HG02852 (cell line): ENCODE measurements at regions not wholly inside any gene's neighbourhood (a gene's known extent, or its start where the extent isn't known, plus 50 kb on each side); places are given as distances from the start of the nearest gene placed in this dataset.
"Not testable (repeated sequence)": the region's sequence is repeated elsewhere in the genome, so short reads cannot be mapped to it uniquely, and the experiment has no call there.

Experiments
- ATAC-seq: cut with Tn5 transposase; IDR thresholded peaks from one replicate; pipeline ENCODE4 v1.9.1; 2021; ENCODE audit warnings: mild to moderate bottlenecking, moderate library complexity; ENCODE audit not compliant: unreplicated experiment

GRCh38 chr1:80402625-80403024, 1396.1 kb upstream of the ADGRL4 start:
- ATAC-seq, result no peak

DNA sequence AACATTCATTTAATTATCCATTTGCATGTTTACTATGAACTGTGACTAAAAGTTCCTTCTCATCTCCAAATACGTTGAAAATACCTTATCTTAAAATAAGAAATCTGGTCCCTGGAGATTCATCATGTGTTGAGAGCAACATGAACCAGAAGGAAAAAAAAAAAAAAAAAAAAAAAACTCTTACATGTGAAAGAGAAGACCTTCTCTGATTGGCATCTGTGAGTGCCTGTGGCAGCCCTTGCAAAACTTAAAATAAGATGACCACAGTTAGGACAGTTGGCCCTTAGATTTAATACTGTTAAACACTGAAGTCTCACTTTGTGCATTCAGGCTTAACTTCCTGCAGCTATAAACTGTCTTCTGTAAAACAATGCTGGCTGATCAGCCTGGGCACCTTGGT, 1395.2 kb upstream of the ADGRL4 start:
- ATAC-seq, result no peak

DNA sequence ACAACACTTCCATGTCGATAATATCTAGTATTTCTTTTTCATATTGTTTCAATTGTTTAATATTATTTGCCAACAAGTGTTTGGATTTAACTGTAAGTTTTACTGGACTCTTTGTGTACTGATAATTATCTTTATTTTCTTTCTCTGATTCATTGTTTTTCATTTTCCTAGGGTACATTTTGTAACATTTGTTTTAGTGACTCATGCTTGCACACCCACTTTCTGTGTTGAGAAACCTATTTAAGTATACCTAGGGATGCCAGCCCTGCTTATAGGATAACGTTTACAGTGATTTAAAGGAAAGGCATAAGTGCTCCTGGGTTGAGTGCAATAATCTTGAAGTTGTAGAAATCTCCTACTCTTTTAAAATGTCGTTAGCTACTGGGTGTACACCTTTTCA, 1386.0 kb upstream of the ADGRL4 start:
- no peak for ATAC-seq

DNA sequence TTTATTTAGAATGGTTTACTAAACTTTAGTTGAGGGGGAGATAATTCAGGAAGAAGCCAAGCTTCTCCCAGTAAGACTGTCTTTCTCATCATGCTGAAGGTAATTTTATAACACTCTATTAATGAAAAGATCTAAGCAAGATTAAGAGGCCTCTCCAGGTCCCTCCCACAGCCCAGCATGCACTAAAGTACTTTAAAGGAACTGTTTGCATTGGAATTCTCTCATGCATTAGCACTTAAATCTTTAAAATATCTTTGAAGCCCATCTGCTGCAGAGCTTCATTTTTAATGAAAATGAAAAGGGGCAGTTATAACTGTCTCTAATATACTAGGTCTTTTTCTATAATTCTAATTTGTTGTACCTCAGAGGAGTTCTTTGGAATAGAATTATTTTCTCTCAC, 1379.1 kb upstream of the ADGRL4 start:
- no peak for ATAC-seq

GRCh38 chr1:80384959-80385358, 1378.4 kb upstream of the ADGRL4 start:
- ATAC-seq, result no peak

DNA sequence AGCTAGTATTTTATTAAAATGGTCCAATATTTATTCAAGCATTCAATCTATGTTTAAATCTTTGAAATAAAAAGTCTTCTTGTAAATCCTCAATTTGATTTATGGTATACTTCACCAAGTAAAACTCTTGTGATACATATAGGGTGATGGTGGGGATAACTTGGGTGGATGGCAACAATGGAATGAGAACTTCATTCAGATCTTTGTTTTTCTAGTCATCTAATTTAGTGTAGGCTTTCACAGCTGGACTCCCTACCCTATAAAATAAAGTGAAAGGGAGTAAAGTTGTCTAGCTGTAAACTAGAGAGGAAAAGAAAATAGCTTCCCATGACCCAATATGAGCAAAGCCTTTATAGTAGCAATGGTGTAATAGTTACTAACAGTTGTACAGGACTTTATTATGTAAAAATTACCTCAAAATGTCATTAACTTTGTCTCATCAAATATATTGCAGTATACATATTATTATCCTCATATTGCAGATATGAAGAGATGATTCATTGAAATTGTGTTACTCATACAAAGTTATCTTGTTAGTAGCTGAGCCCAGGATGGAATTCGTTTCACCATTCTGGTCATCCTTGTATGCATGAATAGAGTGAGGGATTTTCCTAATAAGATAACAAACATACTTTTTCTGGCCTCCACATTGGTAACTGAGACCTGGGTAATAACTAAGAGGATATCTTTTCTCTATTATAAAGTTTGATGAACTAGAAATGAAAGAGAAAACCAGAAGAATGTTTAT, 1377.7 kb upstream of the ADGRL4 start:
- ATAC-seq, result no peak

DNA sequence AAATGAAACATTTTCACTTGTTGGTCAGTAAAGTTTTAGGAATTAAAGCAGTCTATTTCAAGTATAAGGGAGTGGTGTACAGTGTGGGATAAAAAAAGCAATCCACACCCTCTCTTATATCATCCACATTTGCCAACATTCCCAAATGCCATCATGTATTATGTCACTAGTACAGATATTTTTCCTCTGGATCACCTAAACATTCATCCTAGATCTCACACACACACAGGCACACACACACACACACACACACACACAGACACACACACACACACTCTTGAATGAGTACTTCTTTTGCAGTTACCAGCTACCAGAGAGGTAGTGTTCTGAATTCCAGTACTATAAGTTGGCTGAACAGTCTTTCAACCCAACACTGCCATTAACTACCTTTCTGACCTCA, 1369.1 kb upstream of the ADGRL4 start:
- ATAC-seq, result no peak

DNA sequence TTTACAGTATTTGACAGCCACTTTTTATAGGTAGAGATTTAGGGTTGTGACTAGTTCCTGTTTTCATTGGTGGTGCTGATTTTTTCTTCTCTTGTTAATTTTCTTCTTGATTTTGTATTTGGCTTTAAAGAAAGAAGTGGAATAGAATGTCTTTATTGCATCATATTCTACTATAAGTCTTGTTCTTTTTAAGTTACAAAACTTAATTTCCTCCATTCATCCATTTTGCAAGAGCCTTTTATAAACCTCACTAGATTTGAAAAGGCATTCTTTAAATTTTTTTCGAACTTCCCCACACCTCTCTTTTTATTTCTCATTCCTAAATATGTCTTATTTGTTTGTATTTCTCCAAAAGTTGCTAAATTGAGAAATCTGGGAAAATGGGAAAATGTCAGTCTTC, 1368.6 kb upstream of the ADGRL4 start:
- no peak for ATAC-seq

DNA sequence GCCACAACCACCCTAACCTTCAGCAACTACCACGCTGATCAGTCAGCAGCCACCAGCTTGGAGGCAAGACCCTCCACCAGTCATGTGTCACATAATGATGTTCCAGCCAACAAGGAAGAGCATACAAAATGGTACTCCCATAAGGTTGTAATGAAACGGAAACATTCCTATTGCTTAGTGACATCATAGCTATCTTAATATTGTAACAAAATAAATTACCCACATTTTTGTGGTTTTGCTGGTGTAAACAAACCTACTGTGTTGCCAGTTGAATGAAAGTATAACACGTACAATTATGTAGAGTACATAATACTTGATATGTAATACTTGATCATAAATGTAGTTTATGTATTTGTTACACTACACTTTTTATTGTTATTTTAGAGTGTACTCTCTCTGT, 1363.2 kb upstream of the ADGRL4 start:
- no peak for ATAC-seq

DNA sequence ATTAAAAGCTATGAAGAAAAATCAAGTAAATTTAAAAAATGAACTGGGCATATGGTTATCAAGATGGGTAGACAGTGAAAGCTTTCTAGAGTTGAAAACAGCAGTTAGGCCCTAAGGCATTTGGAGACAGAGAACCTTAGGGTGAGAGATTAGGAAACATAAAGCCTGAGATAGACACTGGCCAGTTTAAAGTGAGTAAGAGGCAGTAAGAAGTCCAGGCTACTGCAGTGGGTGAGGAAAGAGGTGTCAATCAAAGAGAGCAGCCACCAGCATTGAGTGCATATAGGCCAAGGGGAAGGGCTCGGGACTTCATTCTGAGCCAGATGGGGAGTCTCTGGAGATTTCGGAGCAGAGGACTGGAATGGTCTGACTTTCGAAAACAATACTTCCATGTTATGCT, 1360.5 kb upstream of the ADGRL4 start:
- ATAC-seq, result no peak

GRCh38 chr1:80365359-80366021, 1359.0 kb upstream of the ADGRL4 start:
- ATAC-seq, result no peak

- no peak for ATAC-seq
Observed at GRCh38 chr1:80363689-80364475, 1357.4 kb upstream of the ADGRL4 start.

DNA sequence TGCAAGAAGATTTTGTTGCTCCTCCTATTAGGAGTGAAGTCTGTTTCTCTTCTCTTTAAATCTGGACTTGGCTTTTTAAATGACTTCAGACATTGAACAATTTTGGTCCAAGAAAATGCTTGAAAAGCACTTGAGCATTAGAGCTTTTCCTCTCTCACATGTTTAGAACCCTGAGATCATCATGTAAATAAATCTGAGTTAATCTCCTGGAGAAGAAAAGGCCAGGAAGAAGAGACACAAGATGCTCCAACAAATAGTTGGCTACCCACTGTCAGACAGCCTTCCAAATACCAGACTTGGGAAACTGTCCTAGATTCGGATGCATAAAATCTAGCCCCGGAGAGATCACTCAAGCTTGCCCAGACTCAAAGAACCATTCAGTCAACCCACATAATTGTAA, 1353.1 kb upstream of the ADGRL4 start:
- no peak for ATAC-seq

DNA sequence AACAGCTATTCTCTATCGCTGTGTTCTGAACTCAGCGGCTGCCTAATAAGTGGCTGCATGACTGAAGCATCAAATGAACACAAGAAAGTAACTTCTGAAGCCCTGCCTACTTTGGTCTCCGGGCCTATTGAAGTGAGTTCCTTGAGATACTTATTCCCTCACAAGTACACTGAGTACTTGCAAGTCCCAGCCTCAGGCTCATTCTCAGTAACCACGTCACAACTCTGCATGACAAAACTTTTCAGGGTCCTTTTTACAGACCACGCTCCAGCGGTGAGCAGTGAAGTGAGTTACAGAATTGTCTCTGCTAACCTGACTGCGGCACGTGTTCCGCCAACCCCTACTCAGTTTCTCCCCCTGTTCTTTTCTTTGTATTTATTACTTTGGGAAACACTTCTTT, 1342.7 kb upstream of the ADGRL4 start:
- no peak for ATAC-seq

DNA sequence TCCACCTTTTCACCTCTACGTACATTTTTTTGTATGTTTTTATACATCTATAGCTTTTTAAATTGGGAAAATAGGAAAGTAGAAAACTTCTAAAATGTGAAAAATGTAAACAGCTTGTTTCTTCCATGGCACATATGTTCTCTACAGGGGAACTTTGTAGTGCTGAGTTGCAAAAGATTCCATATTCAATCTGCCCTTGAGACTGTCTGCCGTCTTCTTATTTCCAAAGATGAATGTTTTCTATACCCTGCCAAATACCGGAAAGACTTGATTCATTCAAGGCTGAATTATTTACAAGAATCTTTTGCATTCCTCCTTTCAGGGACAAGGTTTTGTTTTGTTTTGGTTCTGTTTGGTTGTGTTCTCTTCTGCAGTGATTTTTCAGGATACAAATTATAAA, 1334.5 kb upstream of the ADGRL4 start:
- no peak for ATAC-seq

DNA sequence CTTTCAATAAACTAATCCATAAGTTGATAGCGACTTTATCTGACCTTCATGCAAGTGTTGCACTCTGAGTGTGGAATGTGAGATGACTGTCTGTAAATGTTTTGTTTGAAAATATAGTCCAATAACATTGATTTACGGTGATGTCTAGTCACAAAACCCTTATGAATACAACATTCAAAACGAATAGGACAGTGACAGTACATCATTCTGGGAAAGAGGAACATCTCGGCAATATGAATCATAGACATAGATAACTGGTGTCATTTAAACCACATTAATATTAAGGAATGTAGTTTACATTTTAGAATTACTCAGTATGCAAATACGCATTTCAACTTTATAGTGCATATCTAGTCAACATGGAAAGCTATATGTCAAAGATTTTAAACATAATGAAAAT, 1311.6 kb upstream of the ADGRL4 start:
- no peak for ATAC-seq

GRCh38 chr1:80310703-80311245, 1304.2 kb upstream of the ADGRL4 start:
- ATAC-seq, result no peak

DNA sequence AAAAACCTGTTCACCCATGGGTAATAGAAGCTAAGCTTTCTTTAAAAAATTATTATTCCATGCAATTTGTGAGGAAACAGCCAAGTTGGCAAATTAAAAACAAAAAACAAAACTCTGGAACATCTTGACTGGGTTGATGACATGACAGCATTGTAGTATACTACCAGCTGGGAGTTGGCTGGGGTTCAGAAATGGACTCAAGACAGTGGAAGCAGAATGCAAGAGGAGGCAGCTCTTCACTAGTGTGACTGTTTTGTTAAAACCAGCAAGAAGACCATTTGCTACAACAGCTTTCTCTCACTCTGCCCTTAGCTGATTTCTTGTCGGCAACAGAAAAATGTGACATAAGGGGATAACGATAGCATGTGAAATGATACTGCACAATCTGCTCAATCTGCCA, 1298.9 kb upstream of the ADGRL4 start:
- ATAC-seq, result no peak

DNA sequence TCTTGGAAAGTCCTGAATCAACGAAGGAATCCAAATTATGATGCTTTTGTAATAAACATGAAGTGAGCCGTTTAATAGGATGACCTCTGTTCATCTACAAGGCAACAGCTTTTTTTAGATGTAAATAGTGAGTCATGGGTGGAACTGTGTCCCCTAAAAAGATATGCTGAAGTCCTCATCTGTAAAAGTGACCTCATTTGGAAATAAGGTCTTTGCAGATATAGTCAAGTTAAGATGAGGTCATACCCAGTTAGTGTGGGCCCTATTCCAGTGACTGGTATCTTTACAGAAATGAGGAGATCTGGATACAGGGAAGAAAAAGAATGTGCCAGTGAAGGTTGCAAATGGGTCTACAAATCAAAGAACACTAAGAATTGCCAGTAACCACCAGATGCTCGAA, 1287.3 kb upstream of the ADGRL4 start:
- no peak for ATAC-seq

DNA sequence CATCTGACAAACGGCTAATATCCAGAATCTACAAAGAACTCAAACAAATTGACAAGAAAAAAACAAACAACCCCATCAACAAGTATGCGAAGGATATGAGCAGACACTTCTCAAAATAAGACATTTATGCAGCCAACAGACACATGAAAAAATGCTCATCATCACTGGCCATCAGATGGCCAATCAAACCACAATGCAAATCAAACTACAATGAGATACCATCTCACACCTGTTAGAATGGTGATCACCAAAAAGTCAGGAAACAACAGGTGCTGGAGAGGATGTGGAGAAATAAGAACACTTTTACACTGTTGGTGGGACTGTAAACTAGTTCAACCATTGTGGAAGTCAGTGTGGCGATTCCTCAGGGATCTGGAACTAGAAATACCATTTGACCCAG, 1282.2 kb upstream of the ADGRL4 start:
- ATAC-seq, result not testable (repeated sequence)

GRCh38 chr1:80282536-80282935, 1276.0 kb upstream of the ADGRL4 start:
- ATAC-seq, result no peak

DNA sequence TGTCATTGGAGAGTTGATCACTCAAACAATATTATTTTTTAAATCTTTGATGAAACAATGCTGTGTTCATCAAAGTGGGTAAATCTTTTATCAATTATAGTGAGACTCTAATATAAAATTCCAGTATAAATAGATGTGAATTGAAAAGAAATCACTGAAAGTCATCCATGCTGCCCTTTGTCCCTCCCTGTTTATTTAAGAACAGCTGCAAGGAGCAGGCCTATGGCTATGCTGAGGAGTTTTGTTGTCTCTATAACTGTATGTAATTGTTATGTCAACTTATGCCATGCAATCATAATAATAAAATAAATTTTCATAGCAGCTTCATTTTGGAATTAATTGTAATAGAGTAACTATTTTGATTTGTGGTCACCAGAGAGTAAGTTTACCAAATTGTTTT, 1272.4 kb upstream of the ADGRL4 start:
- no peak for ATAC-seq
